AG09309 (cell line): ENCODE measurements at regions not wholly inside any gene's neighbourhood (a gene's known extent, or its start where the extent isn't known, plus 50 kb on each side); places are given as distances from the start of the nearest gene placed in this dataset.
A peak's percentile ranks its signal among the peaks of the same experiment; 100 is the strongest.

ENCODE experiments used
- DNase-seq: peaks from one replicate; pipeline ENCODE4 v3.0.0-alpha.2; 2010; ENCODE audit warnings: low read depth
- H3K4me3 ChIP-seq: 2 replicates; pipeline ENCODE4 v1.5.1; 2011; ENCODE audit warnings: mild to moderate bottlenecking, low read depth, low read length, moderate library complexity; ENCODE audit not compliant: control insufficient read depth
- TF ChIP-seq, protein P1 (sequence below): IDR thresholded peaks from 2 replicates; pipeline ENCODE4 v1.5.1; 2011; ENCODE audit warnings: mild to moderate bottlenecking, low read depth, low read length, inconsistent platforms; ENCODE audit not compliant: insufficient read depth, control insufficient read depth; ENCODE audit errors: missing control alignments

DNA sequence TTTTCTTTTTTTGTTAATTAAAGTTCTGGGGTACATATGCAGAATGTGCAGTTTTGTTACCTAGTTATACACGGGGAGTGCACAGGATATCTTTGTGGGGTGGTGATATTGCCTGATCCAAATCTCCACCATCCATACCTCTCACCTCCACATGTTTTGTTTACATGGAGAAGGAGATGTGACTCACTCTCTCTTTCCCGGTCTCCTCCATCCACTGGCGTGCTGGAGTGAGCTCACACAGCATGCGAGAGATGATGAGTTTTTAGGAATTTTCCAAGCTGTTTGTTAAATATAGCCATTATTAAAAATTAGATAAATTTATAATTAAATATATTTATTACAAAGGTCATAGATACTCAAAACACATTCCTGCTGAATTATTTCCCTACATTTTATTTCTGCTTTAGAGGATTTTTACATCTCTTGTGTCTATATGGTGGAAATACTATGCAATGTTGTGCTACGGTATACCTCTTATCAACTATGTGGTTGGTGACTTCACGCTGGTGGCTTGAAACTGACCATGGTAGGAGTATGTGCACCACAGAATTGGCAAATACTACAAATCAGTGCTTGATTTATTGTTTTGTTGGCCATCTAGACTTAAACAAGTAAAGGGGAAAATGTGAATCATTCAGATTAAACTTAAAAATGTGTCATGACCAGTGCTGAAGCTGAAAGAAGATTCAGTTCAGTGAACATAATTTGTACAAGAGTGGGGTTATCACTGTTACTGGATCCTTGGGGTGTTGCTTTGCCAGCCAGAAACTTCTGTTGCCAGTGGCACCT is 107.9 kb upstream of the FAM180A start:
- TF ChIP-seq, protein P1, sequence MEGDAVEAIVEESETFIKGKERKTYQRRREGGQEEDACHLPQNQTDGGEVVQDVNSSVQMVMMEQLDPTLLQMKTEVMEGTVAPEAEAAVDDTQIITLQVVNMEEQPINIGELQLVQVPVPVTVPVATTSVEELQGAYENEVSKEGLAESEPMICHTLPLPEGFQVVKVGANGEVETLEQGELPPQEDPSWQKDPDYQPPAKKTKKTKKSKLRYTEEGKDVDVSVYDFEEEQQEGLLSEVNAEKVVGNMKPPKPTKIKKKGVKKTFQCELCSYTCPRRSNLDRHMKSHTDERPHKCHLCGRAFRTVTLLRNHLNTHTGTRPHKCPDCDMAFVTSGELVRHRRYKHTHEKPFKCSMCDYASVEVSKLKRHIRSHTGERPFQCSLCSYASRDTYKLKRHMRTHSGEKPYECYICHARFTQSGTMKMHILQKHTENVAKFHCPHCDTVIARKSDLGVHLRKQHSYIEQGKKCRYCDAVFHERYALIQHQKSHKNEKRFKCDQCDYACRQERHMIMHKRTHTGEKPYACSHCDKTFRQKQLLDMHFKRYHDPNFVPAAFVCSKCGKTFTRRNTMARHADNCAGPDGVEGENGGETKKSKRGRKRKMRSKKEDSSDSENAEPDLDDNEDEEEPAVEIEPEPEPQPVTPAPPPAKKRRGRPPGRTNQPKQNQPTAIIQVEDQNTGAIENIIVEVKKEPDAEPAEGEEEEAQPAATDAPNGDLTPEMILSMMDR, result no peak
- DNase-seq, result peak; percentile 88
- H3K4me3 ChIP-seq, result no peak overlapping the region

- H3K4me3 ChIP-seq, result no peak overlapping the region
- TF ChIP-seq, protein P1, result no peak
- no peak for DNase-seq
Measured at GRCh38 chr7:135855846-135856245, 107.2 kb upstream of the FAM180A start.

DNA sequence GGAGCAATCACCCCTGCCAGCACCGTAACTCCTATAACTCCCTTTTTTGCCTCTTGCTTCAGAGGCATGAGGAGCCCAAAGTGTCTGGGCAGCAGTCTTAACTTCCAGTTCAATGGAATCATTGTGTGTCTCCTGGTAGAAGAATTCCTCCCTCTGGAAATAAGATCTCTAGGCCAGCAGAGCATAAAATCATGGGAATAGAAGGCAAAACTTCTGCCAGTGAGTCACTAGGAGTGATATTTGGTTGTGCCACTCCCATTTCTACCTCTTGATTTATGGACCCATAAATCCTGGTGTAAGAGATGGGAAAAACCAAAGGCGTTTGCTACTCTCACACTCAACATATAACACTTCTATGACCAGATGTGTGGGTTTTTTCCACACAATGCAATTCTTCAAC is 104.9 kb upstream of the FAM180A start:
- no peak for DNase-seq
- TF ChIP-seq, protein P1, result no peak

GRCh38 chr7:135853008-135853407 is 104.4 kb upstream of the FAM180A start:
- DNase-seq, result no peak
- TF ChIP-seq, protein P1, result no peak
- H3K4me3 ChIP-seq, result no peak overlapping the region

More for the DNA sequence above, 104.9 kb upstream of the FAM180A start:
- H3K4me3 ChIP-seq, result no peak overlapping the region

DNA sequence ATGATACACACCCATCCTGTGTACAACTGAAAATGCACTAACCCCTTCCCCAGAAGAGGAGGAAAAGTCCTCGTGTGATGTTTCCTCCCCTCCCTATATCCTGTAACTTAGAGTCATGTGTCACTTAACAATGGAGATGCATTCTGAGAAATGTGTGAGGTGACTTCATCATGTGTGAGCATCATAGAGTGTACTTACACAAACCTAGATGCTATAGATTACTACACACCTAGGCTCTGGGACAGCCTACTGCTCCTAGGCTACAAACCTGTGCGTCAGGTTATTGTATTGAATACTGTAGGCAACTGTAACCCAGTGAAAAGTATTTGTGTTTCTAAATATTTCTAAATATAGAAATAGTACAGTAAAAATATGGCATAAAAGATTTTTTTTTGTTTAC is 98.6 kb upstream of the FAM180A start:
- no peak overlapping the region for H3K4me3 ChIP-seq
- TF ChIP-seq, protein P1, result no peak
- no peak for DNase-seq

GRCh38 chr7:135846339-135846738 is 97.7 kb upstream of the FAM180A start:
- no peak overlapping the region for H3K4me3 ChIP-seq
- TF ChIP-seq, protein P1, result no peak
- no peak for DNase-seq

- TF ChIP-seq, protein P1, result no peak
- H3K4me3 ChIP-seq, result no peak overlapping the region
- DNase-seq, result no peak
Measured at GRCh38 chr7:135845415-135846075, 96.9 kb upstream of the FAM180A start.
